Cardiac muscle cell (in vitro differentiated cells and primary cell): ENCODE measurements at regions not wholly inside any gene's neighbourhood (a gene's known extent, or its start where the extent isn't known, plus 50 kb on each side); places are given as distances from the start of the nearest gene placed in this dataset.

Experiments used
- DNase-seq, 2 donors: peaks; one replicate each; pipeline versions ENCODE4 v3.0.0 to v3.0.0-alpha.2; 2010 to 2017; ENCODE audit warnings: low read depth in 1 of 2, low spot score in 1 of 2
- H3K27ac ChIP-seq: fragments of 200-600 bp; sonication (generic); 2 replicates; pipeline ENCODE4 v1.5.1; 2016
- H3K27me3 ChIP-seq: fragments of 200-600 bp; sonication (generic); 2 replicates; pipeline ENCODE4 v1.6.0; 2016; ENCODE audit warnings: control low read depth
- H3K36me3 ChIP-seq: fragments of 200-600 bp; sonication (generic); 2 replicates; pipeline ENCODE4 v1.5.1; 2016; ENCODE audit warnings: control low read depth
- H3K4me1 ChIP-seq: fragments of 200-600 bp; sonication (generic); 2 replicates; pipeline ENCODE4 v1.8.1; 2017; ENCODE audit warnings: low read depth, mild to moderate bottlenecking, mixed run types
- H3K4me3 ChIP-seq: fragments of 200-600 bp; sonication (generic); 2 replicates; pipeline ENCODE4 v1.5.1; 2016; ENCODE audit warnings: mild to moderate bottlenecking
- H3K9me3 ChIP-seq: fragments of 200-600 bp; sonication (generic); 2 replicates; pipeline ENCODE4 v1.5.1; 2017; ENCODE audit warnings: low read depth, mild to moderate bottlenecking, control low read depth
- CTCF ChIP-seq: IDR thresholded peaks from 2 replicates; pipeline ENCODE4 v1.5.1; 2012; ENCODE audit warnings: low read depth, mild to moderate bottlenecking, low read length

DNA sequence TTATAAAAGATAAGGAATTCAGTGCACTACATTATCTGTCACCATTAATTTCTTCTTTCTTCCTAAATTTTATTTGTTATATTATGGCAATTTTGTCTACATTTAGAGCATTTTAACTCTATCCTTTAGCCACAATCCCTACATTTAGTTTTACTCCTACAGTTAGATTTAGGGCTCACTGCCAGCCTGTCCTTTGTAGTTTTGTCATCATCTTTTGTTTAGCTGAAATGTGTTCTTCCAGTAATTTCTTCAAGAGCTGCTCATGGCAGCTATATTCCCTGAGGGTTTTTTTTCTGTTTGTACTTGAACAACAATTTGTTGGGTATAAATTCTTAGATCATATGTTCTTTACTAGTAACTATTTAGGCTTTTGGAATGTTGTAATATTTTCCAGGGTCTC, 72.7 kb upstream of the B3GAT2 start:
- H3K4me3 ChIP-seq: no peak overlapping the region
- no peak for DNase-seq
- H3K27ac ChIP-seq: no peak overlapping the region
- no peaks in the 10 kb centered on the region for H3K27me3 ChIP-seq
- no peaks in the 10 kb centered on the region for H3K9me3 ChIP-seq
- H3K36me3 ChIP-seq: no peaks in the 10 kb centered on the region
- no peaks in the 10 kb centered on the region for H3K4me1 ChIP-seq
- no peak for TF ChIP-seq CTCF

- Histone ChIP-seq H3K4me3 (no peak overlapping the region), H3K9me3 (no peaks in the 10 kb centered on the region), H3K36me3 (no peaks in the 10 kb centered on the region), H3K4me1 (no peaks in the 10 kb centered on the region), H3K27me3 (no peaks in the 10 kb centered on the region), H3K27ac (no peak overlapping the region)
- TF ChIP-seq CTCF: no peak
- peak in 1 of 2 donors; percentile 63 for DNase-seq
Observed at GRCh38 chr6:71031912-71032311, 75.1 kb upstream of the B3GAT2 start.

GRCh38 chr6:71033171-71033570, 76.3 kb upstream of the B3GAT2 start:
- Histone ChIP-seq H3K36me3 (no peaks in the 10 kb centered on the region), H3K4me1 (no peaks in the 10 kb centered on the region), H3K4me3 (no peak overlapping the region), H3K9me3 (no peaks in the 10 kb centered on the region), H3K27ac (no peak overlapping the region), H3K27me3 (no peaks in the 10 kb centered on the region)
- TF ChIP-seq CTCF: no peak
- no peak for DNase-seq

- no peak for DNase-seq
- no peak for TF ChIP-seq CTCF
- H3K36me3 ChIP-seq: no peaks in the 10 kb centered on the region
- no peak overlapping the region for H3K4me3 ChIP-seq
- no peak overlapping the region for H3K27ac ChIP-seq
- H3K27me3 ChIP-seq: no peaks in the 10 kb centered on the region
- no peaks in the 10 kb centered on the region for H3K4me1 ChIP-seq
- H3K9me3 ChIP-seq: no peaks in the 10 kb centered on the region
Observed at GRCh38 chr6:71033890-71034289, 77.0 kb upstream of the B3GAT2 start.

DNA sequence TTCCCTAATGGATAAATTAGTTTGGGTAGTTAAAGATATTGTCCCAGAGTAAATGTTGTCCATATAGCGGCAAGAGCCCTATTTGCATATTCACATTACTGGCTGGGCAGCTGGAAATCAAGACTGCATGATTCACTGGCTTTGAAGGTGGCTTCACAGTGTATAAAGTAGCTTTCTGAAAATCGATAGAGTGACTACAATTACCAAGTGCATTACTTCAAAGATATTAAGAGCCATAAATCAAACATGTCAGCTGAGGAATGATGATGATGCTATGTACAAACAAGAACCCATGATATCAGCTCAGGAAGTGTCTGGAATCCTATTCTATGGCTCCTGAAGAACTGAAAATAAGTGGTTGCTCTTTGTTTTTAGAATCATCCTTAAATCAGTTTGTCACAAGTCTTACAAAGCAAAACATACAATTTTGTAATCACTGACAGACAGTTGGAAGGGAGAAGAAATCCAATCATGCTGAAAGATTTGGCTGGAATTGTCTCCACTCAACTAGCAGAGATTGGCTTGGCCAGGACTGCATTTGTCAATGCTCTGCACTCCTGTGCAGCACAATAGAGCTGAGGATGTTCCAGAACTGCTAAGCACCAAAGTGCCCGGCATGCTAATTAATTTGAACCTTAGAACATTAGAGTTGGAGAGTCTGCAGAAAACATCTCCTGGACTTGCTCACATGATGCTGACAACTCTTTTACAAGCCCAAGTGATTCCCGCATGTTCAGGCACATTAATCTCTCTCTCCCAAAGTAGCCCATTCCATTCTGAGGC, 77.9 kb upstream of the B3GAT2 start:
- DNase-seq: no peak
- Histone ChIP-seq H3K9me3 (no peaks in the 10 kb centered on the region), H3K36me3 (no peaks in the 10 kb centered on the region), H3K27me3 (no peaks in the 10 kb centered on the region), H3K4me1 (no peaks in the 10 kb centered on the region), H3K4me3 (no peak overlapping the region), H3K27ac (no peak overlapping the region)
- TF ChIP-seq CTCF: no peak
